ENCODE measurements at regions not wholly inside any gene's neighbourhood (a gene's known extent, or its start where the extent isn't known, plus 50 kb on each side); places are given as distances from the start of the nearest gene placed in this dataset.

DNA sequence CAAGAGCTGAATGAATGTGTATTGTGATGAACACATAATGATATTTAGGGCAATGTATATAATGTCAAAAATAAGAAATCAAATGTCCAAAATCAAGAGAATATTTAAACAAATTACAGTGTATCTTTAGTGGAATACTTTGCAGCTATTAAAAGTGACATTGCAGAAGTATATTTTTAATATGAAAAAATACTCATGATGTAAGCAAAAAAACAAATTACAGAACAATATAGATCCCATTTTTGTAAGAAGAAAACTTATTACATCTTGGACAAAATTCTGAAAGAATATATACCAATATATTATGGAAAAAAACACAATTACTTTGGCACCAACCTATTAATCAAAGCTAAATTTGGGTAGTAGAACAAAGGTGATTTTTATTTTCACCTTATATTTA is 308.2 kb upstream of the NEBL start:
- no peak for DNase-seq (ENCODE audit: low read depth)

DNA sequence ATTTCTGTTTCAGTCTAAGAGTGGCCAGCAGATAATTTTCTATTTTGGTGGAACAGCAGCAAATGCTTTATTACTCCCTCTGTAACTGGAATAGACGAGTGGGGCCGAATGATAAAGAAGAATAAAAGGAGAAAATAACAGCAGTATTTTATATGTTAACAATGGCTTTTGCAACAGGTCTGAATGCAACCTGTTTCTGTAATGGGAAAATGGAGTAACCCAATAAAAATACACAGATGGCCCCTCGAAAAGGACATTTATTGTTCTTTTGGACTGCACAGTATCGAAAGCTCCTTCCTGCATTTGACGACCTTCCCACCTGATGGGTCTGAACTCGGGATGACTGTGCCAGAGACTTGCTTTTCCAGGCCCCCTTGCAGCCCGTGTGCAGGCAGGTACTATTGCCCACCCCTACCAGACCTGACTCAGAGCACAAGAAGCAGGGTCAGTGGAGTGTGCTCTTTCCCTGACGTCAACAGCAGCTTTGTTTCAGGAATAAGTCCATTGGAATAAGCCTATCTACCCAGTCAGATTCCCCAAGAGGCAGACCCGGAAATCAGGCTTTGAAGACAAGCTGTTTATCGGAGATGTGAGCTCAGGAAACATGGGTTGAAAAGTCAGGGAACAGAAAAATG is 306.5 kb upstream of the NEBL start:
- DNase-seq (ENCODE audit: low read depth) = no peak

DNA sequence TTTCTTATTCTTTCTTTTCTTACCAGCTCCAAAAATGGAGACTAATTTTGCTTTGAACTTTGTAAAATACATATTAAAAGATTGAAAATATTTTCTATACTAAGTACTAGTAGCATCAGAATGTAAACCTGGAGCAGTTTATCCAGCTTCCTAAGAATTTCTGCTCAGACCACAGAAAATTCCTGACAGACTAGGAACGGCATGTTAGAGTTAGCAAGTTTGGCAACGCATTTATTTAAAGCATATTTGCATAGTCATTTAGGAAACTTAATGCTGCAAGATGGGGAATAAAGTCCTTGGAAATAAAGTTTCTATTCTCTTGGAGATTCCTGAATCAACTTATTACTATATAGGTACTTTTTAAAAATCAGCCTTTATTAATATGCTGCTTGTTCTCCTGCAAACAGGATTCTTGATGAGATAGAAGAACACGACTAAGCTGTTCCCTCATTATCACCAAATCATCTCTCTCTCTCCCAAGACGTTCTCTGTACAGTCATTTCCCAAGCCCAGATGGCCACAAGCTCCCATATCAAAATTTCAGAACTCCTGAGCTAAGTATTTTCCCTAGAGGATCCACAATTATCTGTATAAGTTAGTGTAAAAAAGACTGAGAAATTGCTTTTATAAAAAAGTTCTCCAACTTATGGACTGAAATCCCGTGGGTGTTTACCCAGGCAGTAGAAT is 305.8 kb upstream of the NEBL start:
- no peak for DNase-seq (ENCODE audit: low read depth)

DNA sequence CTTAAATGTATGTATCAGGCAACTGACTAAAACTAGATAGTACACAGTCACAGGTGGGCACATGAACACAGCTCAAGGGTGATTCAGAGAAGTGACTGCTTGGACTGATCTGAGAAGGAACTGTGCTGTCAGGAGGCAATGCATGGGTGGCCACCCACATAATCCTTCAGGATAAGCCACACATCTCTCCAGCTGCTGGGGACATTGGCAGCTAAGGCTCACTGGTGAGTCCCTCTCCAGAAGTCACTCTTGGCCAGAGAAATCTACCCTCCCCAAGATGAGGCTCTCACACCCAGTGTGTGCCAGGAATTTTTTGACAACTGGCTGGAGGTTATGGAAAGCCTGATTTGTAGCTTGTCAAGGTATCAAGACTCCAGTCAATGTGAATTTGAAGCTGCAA is 302.4 kb upstream of the NEBL start:
- DNase-seq (ENCODE audit: low read depth) = no peak

DNA sequence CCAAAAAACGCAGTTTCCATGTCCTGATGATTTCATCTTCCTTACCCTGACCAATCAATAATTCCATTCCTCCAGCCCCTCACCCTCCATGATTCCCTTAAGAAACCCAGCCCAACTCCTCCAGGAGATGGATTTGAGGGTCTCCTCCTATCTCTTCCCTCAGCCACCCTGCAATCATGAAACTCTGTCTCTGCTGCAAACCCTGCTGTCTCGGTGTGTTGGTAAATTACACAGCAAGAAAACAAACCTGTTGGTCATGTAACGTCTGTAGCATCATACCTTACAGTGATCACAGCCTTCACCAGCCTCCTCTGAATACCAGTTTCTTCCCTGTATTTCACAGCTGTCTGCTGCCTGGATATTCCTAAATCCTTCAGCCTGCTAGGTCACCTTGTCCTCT is 300.7 kb upstream of the NEBL start:
- no peak for DNase-seq (ENCODE audit: low read depth)

DNA sequence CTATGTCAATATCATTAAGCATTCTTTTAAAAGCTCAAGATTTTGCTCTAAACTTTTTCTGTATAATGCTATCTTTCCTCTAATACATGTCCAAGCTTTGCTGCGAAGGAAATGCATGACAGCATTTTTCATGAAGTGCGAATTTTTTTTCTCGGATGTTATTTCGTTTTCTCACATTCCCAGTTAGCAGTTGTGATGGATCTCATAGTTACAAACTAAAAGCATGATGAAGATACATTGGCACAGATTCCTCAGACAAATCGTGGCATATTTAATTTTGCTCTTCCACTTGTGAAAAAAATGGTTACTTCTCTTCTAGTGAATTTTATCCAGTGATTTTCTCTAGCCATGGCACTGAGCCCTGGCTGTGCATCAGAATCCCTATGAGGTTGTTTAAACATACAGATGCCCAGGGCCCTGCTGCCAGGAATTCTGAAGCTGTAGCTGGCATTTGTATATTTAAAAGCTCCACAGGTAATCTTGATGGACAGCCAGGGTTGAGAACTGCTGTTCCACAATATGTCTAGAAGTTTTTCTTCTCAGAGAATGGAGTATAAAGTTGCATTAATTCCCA is 299.8 kb upstream of the NEBL start:
- no peak for DNase-seq (ENCODE audit: low read depth)

DNA sequence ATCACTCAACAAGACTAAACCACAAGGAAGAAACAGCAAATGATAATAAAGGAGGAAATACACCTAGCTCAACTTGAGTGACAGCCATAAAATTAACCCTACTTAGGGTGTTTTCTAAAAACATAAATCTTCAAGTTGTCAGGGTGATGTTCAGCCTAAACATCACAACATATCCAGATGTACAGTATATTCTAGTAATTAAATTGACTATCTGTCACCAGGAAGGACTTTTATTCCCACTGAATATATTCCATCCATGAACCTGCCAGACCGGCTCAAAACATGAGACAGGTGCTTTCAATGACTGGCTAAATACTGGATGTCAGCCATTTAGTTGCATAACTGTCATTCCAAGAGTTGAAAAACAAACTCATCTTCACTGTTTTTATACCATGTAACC is 298.1 kb upstream of the NEBL start:
- no peak for DNase-seq (ENCODE audit: low read depth)

DNA sequence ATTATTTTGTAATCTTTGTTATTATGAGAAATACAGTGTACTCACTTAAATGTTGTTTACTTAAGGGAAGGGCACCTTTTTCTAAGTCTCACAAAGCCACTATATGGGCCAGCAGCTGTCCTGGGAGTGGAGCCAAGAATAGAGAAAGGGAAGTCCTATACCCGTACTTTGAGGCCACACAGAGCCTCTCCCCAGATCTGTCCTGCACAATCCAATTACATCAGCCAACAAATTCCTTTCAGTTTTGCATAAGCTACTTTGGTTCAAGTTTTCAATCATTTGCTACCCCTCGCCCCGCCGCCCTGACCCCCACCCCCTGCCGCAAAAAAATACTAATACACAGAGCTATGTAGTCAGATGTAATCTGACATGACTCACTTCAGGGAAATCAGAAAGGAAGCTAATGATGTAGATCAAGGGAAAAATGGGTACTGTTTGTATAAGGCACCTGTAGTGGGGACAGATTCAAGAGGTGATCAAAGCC is 297.4 kb upstream of the NEBL start:
- no peak for DNase-seq (ENCODE audit: low read depth)

DNA sequence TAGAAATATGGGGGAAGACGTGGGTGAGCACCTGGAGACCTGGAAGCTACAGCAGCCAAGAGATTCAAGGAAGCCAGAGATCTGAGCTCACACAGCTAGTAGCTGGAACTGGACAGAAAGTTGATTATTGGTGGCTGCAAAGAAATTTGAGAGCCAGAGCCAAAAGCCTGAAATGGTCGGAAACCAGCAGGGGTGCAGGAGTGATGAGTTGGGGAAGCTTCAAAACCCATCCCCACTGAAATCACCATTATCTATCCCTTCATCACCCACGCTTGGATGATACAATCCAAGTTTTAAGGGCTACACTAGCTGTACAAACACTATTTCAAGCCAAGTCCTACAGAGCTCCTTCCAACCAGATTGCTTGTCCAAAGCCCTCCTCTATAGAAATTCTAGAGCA is 296.1 kb upstream of the NEBL start:
- no peak for DNase-seq (ENCODE audit: low read depth)

DNA sequence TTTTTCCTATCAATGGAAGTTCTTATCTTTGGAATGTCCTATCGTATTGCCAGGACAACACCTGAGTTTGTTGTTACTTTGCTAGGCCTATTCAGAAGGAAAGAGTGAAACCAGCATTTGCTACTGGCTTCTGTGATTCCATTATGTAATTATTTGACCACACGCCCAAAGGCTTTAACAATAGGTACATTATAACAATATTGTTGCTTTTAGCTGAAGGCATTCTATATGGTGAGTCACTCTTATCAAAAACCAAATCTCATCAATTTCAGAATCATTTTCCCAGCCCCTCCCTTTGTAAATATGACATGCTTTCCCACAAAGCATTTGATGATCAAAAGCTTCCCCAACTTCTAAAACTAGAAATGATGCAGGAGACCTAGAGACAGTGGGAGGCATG is 294.4 kb upstream of the NEBL start:
- no peak for DNase-seq (ENCODE audit: low read depth)

DNA sequence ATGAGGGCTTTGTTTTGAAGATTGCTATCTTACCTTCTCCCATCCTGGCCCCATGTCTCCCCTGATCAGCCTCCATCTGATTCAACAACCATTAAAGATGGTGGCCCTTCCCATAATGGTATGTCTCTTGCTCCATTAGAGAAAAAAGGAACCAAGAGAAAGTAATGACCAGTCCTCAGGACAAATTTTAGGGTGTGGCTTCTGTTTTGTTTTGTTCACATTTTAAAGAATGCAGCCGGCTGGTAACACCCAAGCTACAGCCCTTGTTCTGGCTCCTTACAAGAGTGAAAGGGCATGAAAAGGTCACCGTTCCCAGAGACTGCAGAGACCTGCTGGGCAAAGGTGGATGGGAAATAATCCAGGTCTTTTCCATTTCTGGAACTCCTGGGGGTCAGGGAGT is 287.9 kb upstream of the NEBL start:
- DNase-seq (ENCODE audit: low read depth) = no peak

DNA sequence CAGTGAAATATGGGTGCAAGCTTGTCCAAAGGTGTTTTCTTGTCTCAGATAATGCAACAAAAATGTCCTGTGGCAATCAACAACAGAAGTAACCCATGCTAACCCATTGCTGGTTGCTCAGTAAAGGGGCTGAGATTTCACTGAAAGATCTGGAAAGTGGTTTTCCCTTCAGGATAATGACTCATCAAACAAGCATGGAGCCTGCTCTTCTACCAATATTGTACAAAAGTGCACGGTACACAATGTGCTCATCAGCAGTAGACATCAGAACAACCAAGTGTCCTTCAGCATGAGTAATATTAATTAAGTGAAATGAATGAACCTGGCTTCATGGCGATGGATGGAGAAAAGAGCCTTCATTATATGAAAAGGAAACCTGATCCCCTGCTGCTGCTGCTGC is 287.1 kb upstream of the NEBL start:
- no peak for DNase-seq (ENCODE audit: low read depth)

DNA sequence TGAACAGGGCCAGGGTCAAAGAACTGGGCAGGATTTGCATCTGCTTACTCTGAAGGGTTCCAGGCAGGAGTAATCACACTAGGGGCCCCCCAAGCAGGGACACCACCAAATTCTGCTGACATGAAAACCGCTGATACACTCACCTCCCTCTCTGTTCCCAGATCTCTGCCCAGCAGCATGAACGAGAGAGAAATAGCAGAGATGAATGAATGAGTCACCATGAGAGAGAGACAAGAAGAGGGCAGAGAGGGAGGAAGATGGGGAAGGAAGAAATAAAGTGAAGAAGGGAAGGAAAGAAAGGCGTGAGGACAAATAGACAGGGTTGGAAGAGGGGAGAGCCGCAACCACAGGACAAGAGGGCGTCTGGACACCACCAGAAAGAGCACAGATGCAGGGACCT is 285.9 kb upstream of the NEBL start:
- no peak for DNase-seq (ENCODE audit: low read depth)

DNA sequence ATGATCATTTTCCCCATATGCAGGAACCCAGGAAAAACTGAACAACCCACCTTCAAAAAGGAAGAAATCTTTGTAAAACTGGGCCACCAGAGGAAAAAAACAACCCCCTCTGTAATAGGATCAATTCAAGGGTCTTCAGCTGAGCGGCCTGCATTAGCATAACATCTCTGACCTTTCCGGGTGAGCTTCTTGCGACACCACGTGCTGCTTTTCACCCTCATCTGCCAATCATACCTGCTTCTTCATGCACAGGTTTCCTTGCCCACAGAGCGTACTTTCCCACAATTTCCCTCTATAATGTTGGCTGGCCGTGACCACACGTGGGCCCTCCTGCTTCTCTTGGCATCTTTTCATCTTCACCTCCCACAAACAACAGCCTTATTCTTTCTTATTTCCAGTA is 284.3 kb upstream of the NEBL start:
- no peak for DNase-seq (ENCODE audit: low read depth)

DNA sequence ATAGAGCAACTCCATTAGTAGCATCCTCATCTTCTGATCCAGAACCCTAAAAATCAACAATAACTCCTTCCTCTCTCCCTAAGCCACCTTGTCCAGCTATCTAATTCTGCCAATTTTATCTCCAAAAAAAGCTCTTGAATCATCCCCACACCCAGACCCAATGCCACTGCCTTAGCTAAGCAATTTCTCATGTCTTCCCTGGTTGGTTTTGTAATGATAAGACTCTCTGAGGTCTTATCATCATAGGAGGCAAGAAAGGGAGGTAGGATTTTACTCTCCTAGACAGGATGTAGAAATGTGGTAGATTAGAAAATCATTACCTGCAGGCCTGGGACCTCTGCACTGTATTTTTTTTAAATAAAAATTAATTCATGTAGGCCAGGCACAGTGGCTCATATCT is 283.5 kb upstream of the NEBL start:
- no peak for DNase-seq (ENCODE audit: low read depth)

DNA sequence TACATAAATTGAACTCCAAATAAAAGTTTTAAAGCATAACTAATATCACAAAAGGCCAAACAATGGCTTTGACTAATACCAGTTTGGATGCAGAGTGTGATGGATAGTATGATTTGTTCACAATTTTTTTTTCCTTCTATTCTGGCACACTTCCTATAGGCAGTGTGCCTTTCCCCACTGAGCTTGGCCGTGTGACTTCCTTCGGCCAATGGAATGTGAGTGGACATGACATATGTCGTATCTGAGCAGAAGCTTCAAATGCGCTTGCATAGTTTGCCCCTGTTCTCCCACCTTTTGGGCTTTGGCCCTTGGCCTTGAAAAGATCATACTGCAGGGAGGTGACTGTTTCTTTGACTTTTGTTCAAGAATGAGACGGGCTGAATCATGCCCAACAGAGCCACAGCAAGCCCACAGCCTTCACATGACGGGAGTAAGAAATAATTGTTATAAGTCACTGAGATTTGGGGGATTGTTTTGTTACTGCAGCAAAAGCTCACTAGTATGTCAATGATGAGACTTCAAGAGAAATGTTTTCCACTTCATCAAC is 279.9 kb upstream of the NEBL start:
- no peak for DNase-seq (ENCODE audit: low read depth)

DNA sequence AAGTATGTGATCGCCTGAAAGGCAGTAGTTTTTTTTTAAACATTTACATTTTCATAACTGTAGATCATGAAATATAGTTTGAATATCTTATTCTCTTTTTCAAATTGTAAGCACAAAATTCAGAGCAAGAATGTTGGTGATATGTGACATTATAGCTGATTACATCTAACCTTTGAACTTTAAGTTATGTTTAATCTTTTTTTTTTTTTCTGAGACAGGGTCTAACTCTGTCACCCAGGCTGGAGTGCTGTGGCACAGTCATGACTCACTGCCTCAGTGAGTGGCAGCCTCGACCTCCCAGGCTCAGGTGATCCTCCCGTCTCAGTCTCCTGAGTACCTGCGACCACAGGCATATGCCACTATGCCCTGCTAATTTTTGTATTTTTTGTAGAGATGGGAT is 278.7 kb upstream of the NEBL start:
- DNase-seq (ENCODE audit: low read depth) = no peak

DNA sequence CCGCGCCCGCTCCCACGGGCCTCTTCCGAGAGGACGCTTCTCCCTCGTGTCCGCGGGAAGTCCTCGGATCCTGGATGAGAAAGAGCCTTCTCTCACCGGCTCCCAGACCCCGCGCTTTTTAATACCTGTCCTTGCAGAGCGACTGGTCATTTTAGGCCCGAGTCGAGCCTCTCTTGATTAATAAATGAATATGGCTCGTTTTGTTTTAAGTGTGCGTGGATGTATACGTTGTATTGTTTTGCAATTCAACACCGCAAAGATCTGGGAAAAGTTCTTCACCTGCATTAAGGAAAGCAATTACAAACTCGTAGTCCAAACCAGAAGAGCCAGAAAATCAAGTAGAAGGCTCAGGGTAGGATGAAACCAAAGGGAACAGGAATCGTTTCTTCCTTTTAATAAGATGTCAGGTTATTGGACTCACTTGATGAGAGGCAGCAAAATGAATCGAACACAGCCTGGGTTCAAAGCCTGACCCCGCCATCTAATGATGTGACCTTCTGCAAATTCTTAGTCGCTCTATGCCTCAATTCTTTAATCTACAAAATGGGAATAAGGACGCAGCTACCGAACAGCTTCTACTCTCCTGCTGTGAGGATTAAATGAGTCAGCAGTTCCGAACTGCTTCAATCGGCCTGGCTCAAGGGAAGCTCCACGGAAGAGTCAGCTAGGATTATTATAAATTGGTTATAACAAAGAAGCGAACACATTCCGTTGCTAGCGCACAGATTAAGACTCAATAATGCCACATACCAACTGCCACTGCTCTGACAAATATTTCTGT is 277.8 kb upstream of the NEBL start:
- DNase-seq (ENCODE audit: low read depth) = no peak

DNA sequence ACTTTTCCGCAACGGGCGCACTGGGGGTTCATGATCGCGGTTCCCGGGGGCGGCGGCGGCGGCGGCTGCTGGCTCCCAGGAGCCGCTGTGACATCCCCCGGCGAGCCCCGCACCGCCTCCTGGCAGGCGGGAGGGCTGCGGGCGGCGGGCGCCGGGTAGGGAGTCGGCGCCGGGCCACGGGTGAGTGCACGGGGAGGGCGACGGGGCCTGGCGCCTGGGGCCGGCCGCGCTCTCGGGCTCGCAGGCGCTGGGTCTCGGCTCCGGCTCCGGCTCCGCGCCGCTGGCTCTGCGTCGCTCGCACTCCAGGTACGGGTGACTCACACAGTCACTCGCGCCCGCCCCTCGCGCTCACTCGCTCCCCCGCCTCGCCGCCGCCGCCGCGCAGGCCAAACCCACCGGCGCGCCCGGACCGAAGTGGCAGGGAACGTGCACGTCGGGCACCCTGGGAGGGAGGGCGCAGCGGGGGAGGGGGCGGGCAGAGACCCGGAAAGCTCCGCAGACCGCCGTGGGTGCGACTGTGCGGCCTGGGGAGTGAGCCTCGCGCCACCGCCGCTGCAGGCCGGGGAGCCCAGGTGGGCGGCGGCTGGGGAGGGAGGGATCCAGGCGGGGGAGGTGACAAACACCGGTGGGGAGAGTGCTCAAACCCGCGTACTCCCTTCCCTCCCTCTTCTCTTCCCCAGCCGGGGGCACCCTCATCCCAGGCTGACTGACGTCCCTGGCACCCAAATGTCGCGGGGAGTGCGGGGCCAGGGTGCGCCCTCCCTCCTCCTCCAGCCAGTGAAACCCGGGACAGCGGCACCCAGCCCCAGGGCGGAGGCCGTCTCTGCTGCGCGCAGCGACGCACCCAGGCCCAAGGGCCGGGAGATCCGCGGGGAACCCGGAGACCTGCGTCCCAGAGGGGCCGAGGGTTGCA is 276.9 kb upstream of the NEBL start:
- DNase-seq (ENCODE audit: low read depth) = no peak

DNA sequence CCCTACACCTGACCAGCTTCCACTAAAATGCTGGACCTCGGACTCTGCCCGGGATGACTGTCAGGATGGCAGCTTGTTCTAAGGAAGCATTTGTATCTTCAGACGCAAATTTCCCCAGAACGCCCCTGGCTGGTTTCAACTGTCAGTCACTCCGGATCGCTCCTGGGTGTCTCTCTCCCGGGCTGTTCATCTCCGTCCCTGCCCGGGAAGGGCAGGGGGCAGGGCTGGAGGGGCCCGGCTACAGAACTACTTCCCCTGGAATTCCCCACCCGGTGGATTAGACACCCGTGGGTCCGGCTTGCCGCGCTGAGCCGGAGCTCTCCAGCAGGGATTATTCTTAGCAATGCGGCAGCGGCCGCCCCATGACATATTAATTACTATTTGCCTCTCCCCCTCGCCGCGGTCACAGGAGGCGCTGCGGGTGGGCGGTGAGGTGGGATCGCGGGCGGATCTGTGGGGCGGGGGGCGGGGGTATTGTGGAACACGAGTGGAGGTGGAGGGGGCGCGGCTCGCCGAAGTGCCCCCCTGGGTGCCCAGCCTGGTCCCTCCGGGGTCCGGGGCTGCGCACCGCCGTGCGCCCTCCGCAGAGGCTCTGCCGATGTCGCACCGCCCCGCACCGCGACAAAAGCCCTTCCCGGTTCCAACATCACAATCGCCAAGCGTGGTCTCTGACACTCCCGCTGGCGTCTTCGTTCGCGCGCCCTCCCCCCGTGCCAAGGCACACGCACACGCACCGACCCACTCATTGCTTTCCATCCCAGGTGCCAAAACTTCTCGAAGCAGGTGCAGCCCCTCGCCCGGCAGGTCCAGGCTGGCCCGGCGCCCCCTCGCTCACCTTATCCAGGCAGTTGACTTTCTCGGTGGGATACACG is 276.1 kb upstream of the NEBL start:
- no peak for DNase-seq (ENCODE audit: low read depth)

DNA sequence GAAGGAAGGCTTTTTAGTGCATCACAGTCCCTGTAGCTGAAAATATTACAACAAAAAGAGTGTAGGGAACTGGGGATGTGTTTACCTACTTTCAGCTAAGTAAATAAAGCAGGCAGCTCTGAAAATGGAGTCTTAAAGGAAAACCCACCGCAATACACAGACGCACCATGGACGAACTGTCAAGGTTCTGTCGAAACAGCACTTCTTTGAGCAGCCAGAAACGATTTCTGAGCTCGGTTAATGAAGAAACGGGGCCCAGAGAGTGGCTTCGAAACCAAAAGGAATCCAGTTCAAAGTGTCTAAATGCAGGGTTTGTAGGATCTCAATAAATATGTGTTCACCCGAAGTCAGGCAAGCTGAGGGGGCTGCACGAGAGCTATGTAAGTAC is 275.4 kb upstream of the NEBL start:
- no peak for DNase-seq (ENCODE audit: low read depth)
